M059J (cell line): ENCODE measurements at regions not wholly inside any gene's neighbourhood (a gene's known extent, or its start where the extent isn't known, plus 50 kb on each side); places are given as distances from the start of the nearest gene placed in this dataset.

Source experiments
- DNase-seq: peaks from one replicate; pipeline ENCODE4 v3.0.0-alpha.2; 2012; ENCODE audit warnings: low read depth

DNA sequence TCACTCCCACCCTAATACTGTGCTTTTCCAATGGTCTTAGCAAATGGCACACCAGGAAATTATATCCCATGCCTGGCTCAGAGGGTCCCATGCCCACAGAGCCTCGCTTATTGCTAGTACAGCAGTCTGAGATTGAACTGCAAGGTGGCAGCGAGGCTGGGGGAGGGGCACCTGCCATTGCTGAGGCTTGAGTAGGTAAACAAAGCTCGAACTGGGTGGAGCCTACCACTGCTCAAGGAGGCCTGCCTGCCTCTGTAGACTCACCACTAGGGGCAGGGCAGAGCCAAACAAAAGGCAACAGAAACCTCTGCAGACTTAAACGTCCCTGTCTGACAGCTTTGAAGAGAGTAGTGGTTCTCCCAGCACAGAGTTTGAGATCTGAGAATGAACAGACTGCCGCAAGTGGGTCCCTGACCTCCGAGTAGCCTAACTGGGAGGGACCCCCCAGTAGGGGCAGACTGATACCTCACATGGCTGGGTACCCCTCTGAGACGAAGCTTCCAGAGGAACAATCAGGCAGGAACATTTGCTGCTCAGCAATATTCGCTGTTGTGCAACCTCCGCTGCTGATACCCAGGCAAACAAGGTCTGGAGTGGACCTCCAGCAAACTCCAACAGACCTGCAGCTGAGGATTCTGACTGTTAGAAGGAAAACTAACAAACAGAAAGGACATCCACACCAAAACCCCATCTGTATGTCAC lies 150.7 kb upstream of the FOXA2 start:
- peak; percentile 51 for DNase-seq

GRCh38 chr20:22740829-22741228 lies 156.5 kb upstream of the FOXA2 start:
- DNase-seq, result no peak

- DNase-seq, result peak; percentile 25
Observed at GRCh38 chr20:22744341-22745193, 160.2 kb upstream of the FOXA2 start.

GRCh38 chr20:22745194-22745500 lies 160.8 kb upstream of the FOXA2 start:
- no peak for DNase-seq

- no peak for DNase-seq
Observed at GRCh38 chr20:22746957-22747356, 162.6 kb upstream of the FOXA2 start.

DNA sequence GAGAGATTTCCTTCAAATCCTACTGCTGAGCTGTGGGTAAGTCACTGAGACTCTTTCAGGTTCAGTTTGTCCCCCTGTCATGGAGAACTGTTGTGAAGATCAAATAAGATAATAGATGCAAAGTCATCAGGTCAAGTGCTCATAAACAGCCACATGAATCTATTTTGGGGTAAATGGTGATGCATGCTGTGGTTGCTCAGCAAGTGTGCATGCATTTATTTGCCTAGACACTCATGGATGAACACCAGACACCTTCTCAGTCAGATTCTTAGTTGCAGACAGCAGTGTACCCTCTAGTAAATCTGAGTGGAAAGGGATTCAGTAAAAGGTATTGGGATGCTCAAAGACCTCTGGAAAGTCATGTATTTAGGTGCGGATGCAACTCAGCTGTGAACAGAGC lies 168.0 kb upstream of the FOXA2 start:
- DNase-seq, result no peak

- peak; percentile 66 for DNase-seq
Observed at GRCh38 chr20:22757424-22758183, 173.2 kb upstream of the FOXA2 start.

DNA sequence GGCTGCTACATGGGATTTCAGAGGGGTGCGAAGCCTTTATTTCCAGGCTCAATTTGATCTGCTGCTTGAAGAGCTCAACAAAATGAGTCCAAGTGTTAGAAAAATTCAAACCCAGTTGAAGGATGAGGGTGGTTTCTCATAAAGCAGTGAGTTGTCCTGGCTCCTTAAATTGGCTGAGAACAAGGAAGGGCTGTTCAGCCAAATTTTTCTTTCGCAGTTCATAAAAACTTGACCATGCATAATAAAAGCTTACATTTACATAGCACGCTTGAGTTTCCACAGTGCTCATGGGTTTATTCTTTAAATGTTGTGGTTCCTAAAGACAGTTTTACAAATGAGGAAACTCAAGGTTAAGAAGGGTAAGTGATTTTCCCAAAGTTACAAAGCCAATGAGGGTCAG lies 174.4 kb upstream of the FOXA2 start:
- DNase-seq, result no peak

- DNase-seq, result peak; percentile 50
Observed at GRCh38 chr20:22762576-22763256, 178.3 kb upstream of the FOXA2 start.

DNA sequence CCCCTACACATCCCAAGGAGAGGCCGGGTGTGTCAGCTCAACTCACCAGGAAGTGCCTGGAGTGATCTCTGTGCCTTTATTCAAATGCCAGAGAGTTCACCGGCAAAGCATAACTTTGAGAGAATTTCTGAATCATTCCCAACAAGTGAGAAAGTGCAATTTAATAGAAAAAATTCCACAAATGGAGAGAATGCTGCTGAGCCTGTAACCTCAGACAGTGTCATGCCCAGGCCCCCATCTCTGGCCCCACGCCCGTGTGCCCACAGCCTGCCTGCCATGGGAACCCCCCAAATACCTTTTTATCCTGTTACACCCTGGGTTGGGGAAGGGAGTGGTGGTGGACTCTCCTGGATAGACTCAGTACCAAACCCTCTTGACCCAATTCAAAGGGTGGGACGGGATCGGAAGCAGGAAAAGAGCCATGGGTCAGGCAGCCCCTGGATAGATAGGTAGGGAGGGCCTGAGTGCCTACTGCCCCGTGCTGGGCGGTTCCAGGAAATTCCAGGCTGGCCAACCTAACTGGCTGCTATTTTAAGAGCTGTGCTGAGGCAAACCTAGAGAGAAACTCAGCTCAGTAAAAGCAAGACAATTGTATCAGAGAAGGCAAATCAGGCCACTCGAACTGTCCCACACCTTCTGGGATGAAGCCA lies 179.0 kb upstream of the FOXA2 start:
- DNase-seq, result peak; percentile 91

DNA sequence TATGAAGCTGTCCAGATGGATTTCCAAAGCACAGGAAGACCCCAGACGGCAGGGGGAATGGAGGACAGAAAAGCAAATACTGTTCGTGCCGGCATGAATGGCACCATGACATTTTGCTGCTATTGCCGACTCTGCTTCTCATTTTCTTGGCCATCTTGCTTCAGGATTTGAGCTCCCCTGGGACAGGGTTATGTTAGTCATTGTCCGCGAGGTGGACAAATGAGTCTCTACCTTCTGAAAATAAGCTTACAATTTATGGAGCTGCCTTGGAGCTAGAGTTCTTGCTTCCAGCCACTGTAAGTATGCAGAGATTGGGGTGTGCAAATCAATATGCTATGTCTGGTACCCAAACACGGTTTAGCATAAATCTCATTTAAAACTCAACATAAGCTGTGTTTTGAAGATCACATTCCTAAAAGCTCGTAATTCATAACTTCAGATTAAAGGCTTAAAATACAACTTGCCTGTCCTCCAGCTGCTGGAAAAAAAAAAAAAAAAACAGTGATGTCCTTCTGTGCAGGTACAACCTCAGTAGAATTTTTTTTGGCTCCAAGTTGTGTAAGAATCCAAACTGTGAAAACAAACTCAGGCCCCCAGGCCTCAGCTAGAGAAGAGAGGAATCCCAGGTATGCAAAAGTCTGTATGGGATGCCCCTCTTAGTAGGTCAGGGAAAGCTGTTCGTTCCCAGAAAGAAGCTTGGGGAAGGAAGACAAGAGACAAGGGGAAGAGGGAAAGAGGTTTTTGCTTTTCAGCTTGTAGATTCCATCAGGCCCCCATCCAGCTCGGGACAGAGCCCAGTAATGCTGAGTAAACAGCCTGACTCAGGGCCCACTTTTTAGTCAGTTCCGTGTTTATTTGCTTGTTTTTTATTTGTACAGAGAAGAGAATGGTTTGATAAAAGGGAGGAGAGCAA lies 184.2 kb upstream of the FOXA2 start:
- peak; percentile 37 for DNase-seq

GRCh38 chr20:22770241-22770800 lies 185.9 kb upstream of the FOXA2 start:
- DNase-seq, result no peak

DNA sequence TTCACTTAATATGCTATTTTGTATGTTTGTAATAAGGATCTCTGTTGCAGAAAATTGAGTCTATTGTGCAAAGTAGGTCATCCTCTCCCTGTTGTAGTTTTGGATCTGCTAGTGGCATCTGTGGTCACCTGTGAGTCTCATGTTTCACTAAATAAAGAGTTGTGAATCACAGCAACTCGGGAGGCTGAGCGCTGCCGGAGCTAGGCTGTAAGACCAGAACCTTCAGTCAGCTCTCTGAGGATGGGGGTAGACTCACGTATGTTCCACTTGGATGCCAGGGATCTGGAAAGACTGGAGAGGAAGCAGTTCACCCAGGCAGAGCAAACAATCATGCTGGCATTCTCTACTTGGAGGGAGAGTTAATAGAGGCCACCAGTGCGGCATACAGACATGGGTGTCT lies 187.3 kb upstream of the FOXA2 start:
- DNase-seq, result peak; percentile 90

- DNase-seq, result no peak
Observed at GRCh38 chr20:22773344-22773743, 189.0 kb upstream of the FOXA2 start.

DNA sequence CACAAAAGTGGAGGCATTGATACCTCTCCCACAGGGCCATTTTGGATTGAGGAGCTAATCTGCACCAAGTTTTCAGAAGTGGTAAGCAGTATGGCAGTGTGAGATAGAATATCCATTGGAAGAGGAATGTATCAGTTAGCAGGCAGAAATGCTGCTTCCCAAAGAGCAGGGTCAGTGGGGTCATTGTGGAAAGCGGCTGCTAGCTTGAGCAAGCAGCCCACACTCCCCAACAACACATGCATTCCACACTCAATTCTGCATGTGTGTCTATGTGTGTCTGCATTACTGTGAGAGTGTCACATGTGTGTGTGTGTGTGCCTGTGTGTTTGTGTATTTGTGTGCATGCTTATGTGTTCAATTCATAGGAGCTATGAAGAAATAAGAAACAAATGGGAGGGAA lies 190.9 kb upstream of the FOXA2 start:
- no peak for DNase-seq

DNA sequence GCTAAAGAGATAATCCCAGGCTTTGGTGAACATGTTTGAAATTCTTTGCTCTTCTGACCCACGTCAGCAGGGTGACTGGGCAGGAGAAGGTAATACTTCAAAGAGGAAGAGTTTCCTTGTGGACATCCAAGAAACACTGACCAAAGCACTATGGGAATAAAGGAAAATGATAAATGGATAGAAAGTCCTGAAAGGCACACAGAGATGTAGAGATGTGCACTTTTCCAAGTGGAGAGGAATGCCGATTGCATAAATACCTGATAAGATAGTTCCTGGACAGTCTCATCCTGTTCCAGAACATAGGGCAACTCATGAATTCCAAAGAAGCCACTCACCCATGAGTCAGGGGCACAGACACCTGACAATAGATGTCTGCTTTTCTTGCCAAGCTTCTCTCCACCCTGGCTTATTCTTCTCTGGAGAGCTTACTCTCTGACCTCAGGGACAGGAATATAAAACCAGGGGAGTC lies 191.3 kb upstream of the FOXA2 start:
- peak; percentile 96 for DNase-seq

DNA sequence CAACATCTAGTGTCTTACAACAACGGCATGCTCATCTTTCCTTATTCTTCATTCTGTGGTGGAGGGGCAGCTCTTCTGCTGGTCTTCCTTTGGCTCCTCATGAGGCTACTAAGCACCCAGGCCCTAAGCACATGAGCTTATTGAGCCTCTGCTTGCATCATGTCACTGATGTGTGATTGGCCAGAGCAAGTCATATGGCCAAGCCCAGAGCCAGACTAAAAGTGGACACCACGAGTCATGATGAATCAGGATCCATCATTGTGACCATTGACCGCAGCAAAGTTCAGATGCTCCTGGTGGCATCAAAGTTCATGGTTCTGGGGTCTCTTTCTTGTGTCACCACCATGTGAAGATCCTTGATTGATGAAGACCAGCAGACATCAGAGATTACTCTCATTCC lies 192.0 kb upstream of the FOXA2 start:
- DNase-seq, result peak; percentile 51

DNA sequence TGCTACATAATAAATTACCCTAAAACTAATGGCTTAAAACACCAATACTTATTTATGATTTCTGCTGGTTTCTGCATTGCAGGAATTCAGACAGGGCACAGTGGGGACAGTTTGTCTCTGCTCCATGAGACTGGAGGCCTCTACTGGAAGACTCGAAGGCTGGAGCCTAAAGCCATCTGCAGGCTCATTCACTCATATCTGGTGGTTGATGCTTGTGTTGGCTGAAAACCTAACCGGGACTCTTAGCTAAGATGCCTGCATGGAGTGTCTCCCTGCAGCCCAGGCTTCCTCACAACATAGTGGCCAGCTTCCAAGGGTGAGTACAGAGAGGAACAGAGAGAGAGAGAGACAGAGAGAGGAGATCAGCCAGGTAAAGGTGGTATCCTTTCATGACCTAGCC lies 195.5 kb upstream of the FOXA2 start:
- DNase-seq, result no peak

GRCh38 chr20:22781869-22782268 lies 197.5 kb upstream of the FOXA2 start:
- DNase-seq, result no peak

- DNase-seq, result no peak
Observed at GRCh38 chr20:22789676-22790075, 205.3 kb upstream of the FOXA2 start.
